Adrenal gland (tissue), 9 donors: ENCODE measurements at regions not wholly inside any gene's neighbourhood (a gene's known extent, or its start where the extent isn't known, plus 50 kb on each side); places are given as distances from the start of the nearest gene placed in this dataset.

Source experiments
- DNase-seq, 7 donors: peaks; one replicate each; pipeline ENCODE4 v3.0.0-alpha.2; 2019 to 2020
- H3K27ac ChIP-seq, 5 donors: fragments of 200-600 bp; sonication (generic) in 4 of 5; 1 replicate in 3 of 5; 2 replicates in 2 of 5; pipeline versions ENCODE4 v1.5.1 to v1.8.0; 2016 to 2020; ENCODE audit warnings: mild to moderate bottlenecking in 1 of 5
- H3K27me3 ChIP-seq: fragments of 200-600 bp; 2 replicates; pipeline ENCODE4 v1.8.0; 2021
- H3K36me3 ChIP-seq, 2 donors: fragments of 200-600 bp; replicated peaks in 1 of 2; 1 replicate in 1 of 2; 2 replicates in 1 of 2; pipeline versions ENCODE4 v1.5.1 to v1.8.0; 2018 to 2022
- H3K4me1 ChIP-seq, 2 donors: fragments of 200-600 bp; replicated peaks in 1 of 2; 1 replicate in 1 of 2; 2 replicates in 1 of 2; pipeline versions ENCODE4 v1.5.1 to v1.8.0; 2018 to 2021
- H3K4me3 ChIP-seq, 4 donors: fragments of 200-600 bp; sonication (generic) in 3 of 4; one replicate each; pipeline ENCODE4 v1.5.1; 2016 to 2018
- H3K9me3 ChIP-seq, 3 donors: fragments of 200-600 bp; sonication (generic) in 1 of 3; replicated peaks in 1 of 3; 1 replicate in 2 of 3; 2 replicates in 1 of 3; pipeline versions ENCODE4 v1.5.1 to v1.8.0; 2016 to 2021
- CTCF ChIP-seq, 6 experiments: fragments of 450-650 bp in 4 of 6; fragments of 200-600 bp in 2 of 6; sonication (generic) in 1 of 6; IDR thresholded peaks; 1 replicate in 5 of 6; 2 replicates in 1 of 6; pipeline versions ENCODE4 v1.5.1 to v1.8.0; 2016 to 2021; ENCODE audit warnings: antibody characterized with exemption in 6 of 6, mild to moderate bottlenecking in 2 of 6, moderate library complexity in 1 of 6
- POLR2A ChIP-seq, 2 donors: fragments of 450-650 bp; IDR thresholded peaks; one replicate each; pipeline ENCODE4 v1.6.1; 2017; ENCODE audit warnings: antibody characterized with exemption in 2 of 2, mild to moderate bottlenecking in 2 of 2, moderate library complexity in 1 of 2
- WGBS, 4 donors: extraction: QIAGEN DNeasy Blood & Tissue Kit in 2 of 4; methylation state at CpG; one replicate each; pipeline versions ENCODE4 v1.1.5 to v1.1.7; 2013 to 2017; 5-methylcytosine and 5-hydroxymethylcytosine counted together
- intact Hi-C, 2 donors: fragments of 100-400 bp; cut with DNase I; formaldehyde crosslinking; loops; one replicate each; pipeline versions ENCODE4 v1.14.1 to v1.15.0; 2022 to 2023
- donor health status: healthy with polysubstance abuse.
- donor health status: Bipolar disorder and iron deficiency.
- donor health status: DM: yes; HTN: yes; CAD: no.
- donor health status: DM: no; HTN: no; CAD: no.
- donor health status: DM: no; HTN: no; CAD: no.

- no peaks in the 10 kb centered on the region for H3K36me3 ChIP-seq
- H3K27ac ChIP-seq, result no peak overlapping the region
- H3K4me3 ChIP-seq, result no peak overlapping the region
- no peaks in the 10 kb centered on the region for H3K4me1 ChIP-seq
- WGBS, 4 donors, result 89 to 98% (median 95%) methylated on average over 2 of the region's 2 CpGs
- no peaks in the 10 kb centered on the region for H3K9me3 ChIP-seq
- H3K27me3 ChIP-seq, result no peaks in the 10 kb centered on the region
- DNase-seq, result no peak
- intact Hi-C loops, result no loop called here
- TF ChIP-seq POLR2A (IDR thresholded peaks at IDR 0.05) (no peak), CTCF (IDR thresholded peaks at IDR 0.05) (no peak)
Observed at GRCh38 chr20:11030351-11030750, 356.6 kb upstream of the JAG1 start.

- no peaks in the 10 kb centered on the region for H3K36me3 ChIP-seq
- no peak overlapping the region for H3K27ac ChIP-seq
- H3K9me3 ChIP-seq, result no peaks in the 10 kb centered on the region
- no peak overlapping the region for H3K4me3 ChIP-seq
- intact Hi-C loops, result no loop called here
- TF ChIP-seq POLR2A (IDR thresholded peaks at IDR 0.05) (no peak), CTCF (IDR thresholded peaks at IDR 0.05) (no peak)
- 63 to 75% (median 71%) methylated on average over 2 of the region's 2 CpGs for WGBS, 4 donors
- no peaks in the 10 kb centered on the region for H3K27me3 ChIP-seq
- no peaks in the 10 kb centered on the region for H3K4me1 ChIP-seq
- DNase-seq, result no peak
Observed at GRCh38 chr20:11031300-11031699, 357.5 kb upstream of the JAG1 start.

- 40 to 72% (median 65%) methylated on average over 3 of the region's 3 CpGs for WGBS, 4 donors
- no peaks in the 10 kb centered on the region for H3K27me3 ChIP-seq
- no peak for DNase-seq
- TF ChIP-seq POLR2A (IDR thresholded peaks at IDR 0.05) (no peak), CTCF (IDR thresholded peaks at IDR 0.05) (no peak)
- H3K36me3 ChIP-seq, result no peaks in the 10 kb centered on the region
- H3K4me1 ChIP-seq, result no peaks in the 10 kb centered on the region
- intact Hi-C loops, result no loop called here
- H3K27ac ChIP-seq, result no peak overlapping the region
- H3K9me3 ChIP-seq, result no peaks in the 10 kb centered on the region
- no peak overlapping the region for H3K4me3 ChIP-seq
Observed at GRCh38 chr20:11032611-11033010, 358.8 kb upstream of the JAG1 start.

GRCh38 chr20:11034025-11034424, 360.2 kb upstream of the JAG1 start:
- 89 to 94% (median 92%) methylated on average over 3 of the region's 3 CpGs for WGBS, 4 donors
- Histone ChIP-seq H3K4me3 (no peak overlapping the region), H3K4me1 (no peaks in the 10 kb centered on the region), H3K9me3 (no peaks in the 10 kb centered on the region), H3K27me3 (no peaks in the 10 kb centered on the region), H3K36me3 (no peaks in the 10 kb centered on the region), H3K27ac (no peak overlapping the region)
- no peak for DNase-seq
- intact Hi-C loops, result no loop called here
- TF ChIP-seq CTCF (IDR thresholded peaks at IDR 0.05), result no peak
- TF ChIP-seq POLR2A (IDR thresholded peaks at IDR 0.05), result no peak
